ENCODE measurements at regions not wholly inside any gene's neighbourhood (a gene's known extent, or its start where the extent isn't known, plus 50 kb on each side); places are given as distances from the start of the nearest gene placed in this dataset.

GRCh38 chr5:99060306-99061261 is 131.8 kb upstream of the CHD1 start:
- TF ChIP-seq CTCF (IDR thresholded peaks at IDR 0.05; ENCODE audit: poor library complexity, severe bottlenecking): peak; percentile 99
- H3K36me3 ChIP-seq (ENCODE audit: low read depth): no peaks in the 10 kb centered on the region
- no peaks in the 10 kb centered on the region for H3K27me3 ChIP-seq (ENCODE audit: insufficient read depth, poor library complexity, severe bottlenecking)
- ATAC-seq (ENCODE audit: low read depth) (peak; percentile 58), DNase-seq (ENCODE audit: low spot score) (no peak)
- H3K4me3 ChIP-seq (ENCODE audit: severe bottlenecking): no peak overlapping the region
- no peaks in the 10 kb centered on the region for H3K9me3 ChIP-seq (ENCODE audit: severe bottlenecking)
- peaks cover 18% of the 10 kb centered on the region for H3K4me1 ChIP-seq (ENCODE audit: insufficient read depth, poor library complexity, severe bottlenecking)
- peak overlapping the region; percentile 49 for H3K27ac ChIP-seq (ENCODE audit: poor library complexity, severe bottlenecking)

GRCh38 chr5:99059685-99060084 is 130.9 kb upstream of the CHD1 start:
- Histone ChIP-seq H3K9me3 (ENCODE audit: severe bottlenecking) (no peaks in the 10 kb centered on the region), H3K4me1 (ENCODE audit: insufficient read depth, poor library complexity, severe bottlenecking) (peaks cover 18% of the 10 kb centered on the region), H3K4me3 (ENCODE audit: severe bottlenecking) (no peak overlapping the region), H3K27ac (ENCODE audit: poor library complexity, severe bottlenecking) (no peak overlapping the region), H3K36me3 (ENCODE audit: low read depth) (no peaks in the 10 kb centered on the region), H3K27me3 (ENCODE audit: insufficient read depth, poor library complexity, severe bottlenecking) (no peaks in the 10 kb centered on the region)
- TF ChIP-seq CTCF (IDR thresholded peaks at IDR 0.05; ENCODE audit: poor library complexity, severe bottlenecking): no peak
- no peak for ATAC-seq (ENCODE audit: low read depth)
- no peak for DNase-seq (ENCODE audit: low spot score)

- TF ChIP-seq CTCF (IDR thresholded peaks at IDR 0.05; ENCODE audit: poor library complexity, severe bottlenecking): no peak
- Histone ChIP-seq H3K9me3 (ENCODE audit: severe bottlenecking) (no peaks in the 10 kb centered on the region), H3K36me3 (ENCODE audit: low read depth) (no peaks in the 10 kb centered on the region), H3K27me3 (ENCODE audit: insufficient read depth, poor library complexity, severe bottlenecking) (no peaks in the 10 kb centered on the region), H3K4me3 (ENCODE audit: severe bottlenecking) (no peak overlapping the region), H3K27ac (ENCODE audit: poor library complexity, severe bottlenecking) (no peak overlapping the region), H3K4me1 (ENCODE audit: insufficient read depth, poor library complexity, severe bottlenecking) (peaks cover 18% of the 10 kb centered on the region)
- DNase-seq (ENCODE audit: low spot score): no peak
- ATAC-seq (ENCODE audit: low read depth): no peak
Observed at GRCh38 chr5:99058466-99058865, 129.7 kb upstream of the CHD1 start.

- H3K4me3 ChIP-seq (ENCODE audit: severe bottlenecking): no peak overlapping the region
- ATAC-seq (ENCODE audit: low read depth): no peak
Observed at GRCh38 chr5:99054972-99055371, 126.2 kb upstream of the CHD1 start.

More at GRCh38 chr5:99054972-99055371, 126.2 kb upstream of the CHD1 start:
- no peaks in the 10 kb centered on the region for H3K4me1 ChIP-seq (ENCODE audit: insufficient read depth, poor library complexity, severe bottlenecking)
- DNase-seq (ENCODE audit: low spot score): no peak
- H3K9me3 ChIP-seq (ENCODE audit: severe bottlenecking): no peaks in the 10 kb centered on the region
- H3K36me3 ChIP-seq (ENCODE audit: low read depth): no peaks in the 10 kb centered on the region
- H3K27me3 ChIP-seq (ENCODE audit: insufficient read depth, poor library complexity, severe bottlenecking): no peaks in the 10 kb centered on the region
- TF ChIP-seq CTCF (IDR thresholded peaks at IDR 0.05; ENCODE audit: poor library complexity, severe bottlenecking): no peak
- no peak overlapping the region for H3K27ac ChIP-seq (ENCODE audit: poor library complexity, severe bottlenecking)
